Hepatocyte (in vitro differentiated cells): ENCODE measurements at regions not wholly inside any gene's neighbourhood (a gene's known extent, or its start where the extent isn't known, plus 50 kb on each side); places are given as distances from the start of the nearest gene placed in this dataset.

Experiments
- EZH2 ChIP-seq: fragments of 200-600 bp; sonication (generic); IDR thresholded peaks from 2 replicates; pipeline ENCODE4 v1.6.1; 2016; ENCODE audit warnings: antibody characterized with exemption, mild to moderate bottlenecking, borderline replicate concordance
- EZH2phosphoT487 ChIP-seq: fragments of 200-600 bp; sonication (generic); IDR thresholded peaks from one replicate; pipeline ENCODE4 v1.6.1; 2018; ENCODE audit warnings: antibody characterized with exemption, mild to moderate bottlenecking, low read depth, moderate library complexity; ENCODE audit not compliant: unreplicated experiment, severe bottlenecking
- TF ChIP-seq, protein P1 (sequence below): fragments of 200-600 bp; sonication (generic); IDR thresholded peaks from 2 replicates; pipeline ENCODE4 v1.5.1; 2016; ENCODE audit warnings: antibody characterized with exemption, mild to moderate bottlenecking; ENCODE audit not compliant: poor library complexity

DNA sequence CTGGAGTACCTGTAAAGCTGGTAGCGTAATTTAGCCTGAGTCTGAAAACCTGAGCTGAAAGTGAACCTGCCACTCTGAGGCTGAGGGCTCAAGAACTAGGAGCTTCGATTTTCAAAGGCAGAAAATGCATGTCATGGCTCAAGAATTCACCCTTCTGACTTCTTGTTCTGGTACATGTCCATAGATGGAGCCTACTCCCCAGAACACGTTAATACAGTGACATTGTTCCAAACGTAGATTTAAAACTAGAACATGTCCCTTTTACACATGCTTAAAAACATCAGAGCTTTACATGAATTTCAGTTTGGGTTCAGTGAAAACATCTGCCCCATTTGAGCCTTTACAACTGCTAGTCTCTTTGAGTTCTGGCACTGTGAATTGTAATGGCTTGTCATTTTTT is 115.5 kb upstream of the WDR1 start:
- TF ChIP-seq, protein P1, sequence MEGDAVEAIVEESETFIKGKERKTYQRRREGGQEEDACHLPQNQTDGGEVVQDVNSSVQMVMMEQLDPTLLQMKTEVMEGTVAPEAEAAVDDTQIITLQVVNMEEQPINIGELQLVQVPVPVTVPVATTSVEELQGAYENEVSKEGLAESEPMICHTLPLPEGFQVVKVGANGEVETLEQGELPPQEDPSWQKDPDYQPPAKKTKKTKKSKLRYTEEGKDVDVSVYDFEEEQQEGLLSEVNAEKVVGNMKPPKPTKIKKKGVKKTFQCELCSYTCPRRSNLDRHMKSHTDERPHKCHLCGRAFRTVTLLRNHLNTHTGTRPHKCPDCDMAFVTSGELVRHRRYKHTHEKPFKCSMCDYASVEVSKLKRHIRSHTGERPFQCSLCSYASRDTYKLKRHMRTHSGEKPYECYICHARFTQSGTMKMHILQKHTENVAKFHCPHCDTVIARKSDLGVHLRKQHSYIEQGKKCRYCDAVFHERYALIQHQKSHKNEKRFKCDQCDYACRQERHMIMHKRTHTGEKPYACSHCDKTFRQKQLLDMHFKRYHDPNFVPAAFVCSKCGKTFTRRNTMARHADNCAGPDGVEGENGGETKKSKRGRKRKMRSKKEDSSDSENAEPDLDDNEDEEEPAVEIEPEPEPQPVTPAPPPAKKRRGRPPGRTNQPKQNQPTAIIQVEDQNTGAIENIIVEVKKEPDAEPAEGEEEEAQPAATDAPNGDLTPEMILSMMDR: no peak
- TF ChIP-seq EZH2: no peak
- TF ChIP-seq EZH2phosphoT487: no peak
